Stimulated activated CD8-positive, alpha-beta memory T cell treated with anti-CD3 and anti-CD28 coated beads, Interleukin-12 subunit alpha, Interleukin-12 subunit beta, amount 100 ng/mL, for 1 hour (primary cell): ENCODE measurements at regions not wholly inside any gene's neighbourhood (a gene's known extent, or its start where the extent isn't known, plus 50 kb on each side); places are given as distances from the start of the nearest gene placed in this dataset.

Source experiments
- DNase-seq: peaks from one replicate; pipeline ENCODE4 v3.0.0-alpha.2; 2020; ENCODE audit warnings: low read depth

GRCh38 chr17:77321649-77322513 is 181.1 kb downstream of the SEC14L1 start:
- no peak for DNase-seq

DNA sequence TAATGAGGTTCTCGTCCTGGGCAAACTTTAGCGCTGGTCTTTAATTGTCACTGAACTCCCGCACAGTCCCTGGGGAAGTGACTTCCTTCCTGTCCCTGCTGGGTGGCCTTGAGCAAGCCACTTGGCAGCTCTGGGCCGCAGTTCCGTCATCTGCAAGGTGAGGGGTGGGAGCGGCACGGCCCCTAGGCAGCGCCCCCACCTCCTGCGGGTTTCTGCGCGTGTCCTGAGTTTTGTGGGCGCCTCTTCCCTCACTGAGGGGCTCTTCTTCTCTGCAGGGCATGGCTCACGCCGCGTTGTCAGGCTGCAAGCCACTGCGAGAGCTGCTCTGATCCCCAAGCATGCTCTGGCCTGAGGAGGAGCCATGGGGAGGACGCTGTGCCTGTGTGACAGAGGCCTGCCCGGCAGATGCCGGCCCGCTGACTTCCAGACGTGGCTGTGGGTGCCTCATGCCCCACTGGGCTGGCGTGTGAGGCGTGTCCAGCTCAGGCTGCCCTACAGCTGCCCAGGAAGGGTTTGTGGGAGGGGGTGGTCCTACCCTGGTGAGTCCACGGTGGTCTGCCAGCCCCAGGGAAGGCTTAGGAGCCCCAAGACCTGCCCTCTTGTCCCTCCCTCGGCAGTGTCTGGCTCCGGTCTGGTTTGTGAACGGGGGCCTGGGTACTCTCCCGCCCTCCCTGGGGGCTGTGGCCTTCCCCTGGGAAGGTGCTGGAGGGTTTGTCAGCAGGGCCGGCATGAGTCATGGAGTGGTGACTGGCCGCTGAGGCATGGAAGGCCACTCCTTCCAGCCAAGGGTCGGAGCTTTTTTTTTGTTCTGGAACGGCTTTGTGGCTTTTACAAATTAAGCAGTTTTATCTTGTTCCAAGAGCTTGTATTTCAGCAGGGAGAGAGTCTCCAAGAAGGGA is 182.0 kb downstream of the SEC14L1 start:
- no peak for DNase-seq

- no peak for DNase-seq
Observed at GRCh38 chr17:77323413-77324171, 182.8 kb downstream of the SEC14L1 start.

GRCh38 chr17:77324227-77324626 is 183.5 kb downstream of the SEC14L1 start:
- DNase-seq = no peak

GRCh38 chr17:77325577-77326075 is 184.9 kb downstream of the SEC14L1 start:
- DNase-seq = no peak

DNA sequence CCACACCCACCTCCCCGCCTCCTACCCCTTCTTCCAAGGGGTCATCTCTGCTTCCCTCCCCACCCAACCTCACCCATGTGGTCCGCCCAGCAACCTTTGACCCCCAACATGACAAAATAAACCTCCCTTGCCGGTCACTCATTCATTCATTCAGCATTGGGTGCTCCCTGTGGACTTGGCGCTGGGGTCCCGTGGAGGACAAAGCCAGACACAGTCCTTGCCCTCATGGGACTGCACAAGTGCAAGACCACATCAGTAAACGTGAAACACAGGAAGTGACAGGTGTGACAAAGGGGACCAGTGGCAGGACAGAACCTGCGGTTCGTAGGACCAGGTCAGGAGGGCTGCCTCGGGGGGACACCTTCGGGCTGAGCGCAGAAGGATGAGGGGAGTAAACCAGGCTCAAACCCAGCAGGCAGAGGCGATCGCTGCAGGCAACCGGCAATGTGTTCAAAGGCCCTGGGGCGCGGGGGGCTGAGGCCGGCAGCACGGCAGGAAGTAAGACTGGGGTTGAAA is 185.4 kb downstream of the SEC14L1 start:
- no peak for DNase-seq

- no peak for DNase-seq
Observed at GRCh38 chr17:77326636-77327035, 185.9 kb downstream of the SEC14L1 start.

- no peak for DNase-seq
Observed at GRCh38 chr17:77327181-77327565, 186.4 kb downstream of the SEC14L1 start.

DNA sequence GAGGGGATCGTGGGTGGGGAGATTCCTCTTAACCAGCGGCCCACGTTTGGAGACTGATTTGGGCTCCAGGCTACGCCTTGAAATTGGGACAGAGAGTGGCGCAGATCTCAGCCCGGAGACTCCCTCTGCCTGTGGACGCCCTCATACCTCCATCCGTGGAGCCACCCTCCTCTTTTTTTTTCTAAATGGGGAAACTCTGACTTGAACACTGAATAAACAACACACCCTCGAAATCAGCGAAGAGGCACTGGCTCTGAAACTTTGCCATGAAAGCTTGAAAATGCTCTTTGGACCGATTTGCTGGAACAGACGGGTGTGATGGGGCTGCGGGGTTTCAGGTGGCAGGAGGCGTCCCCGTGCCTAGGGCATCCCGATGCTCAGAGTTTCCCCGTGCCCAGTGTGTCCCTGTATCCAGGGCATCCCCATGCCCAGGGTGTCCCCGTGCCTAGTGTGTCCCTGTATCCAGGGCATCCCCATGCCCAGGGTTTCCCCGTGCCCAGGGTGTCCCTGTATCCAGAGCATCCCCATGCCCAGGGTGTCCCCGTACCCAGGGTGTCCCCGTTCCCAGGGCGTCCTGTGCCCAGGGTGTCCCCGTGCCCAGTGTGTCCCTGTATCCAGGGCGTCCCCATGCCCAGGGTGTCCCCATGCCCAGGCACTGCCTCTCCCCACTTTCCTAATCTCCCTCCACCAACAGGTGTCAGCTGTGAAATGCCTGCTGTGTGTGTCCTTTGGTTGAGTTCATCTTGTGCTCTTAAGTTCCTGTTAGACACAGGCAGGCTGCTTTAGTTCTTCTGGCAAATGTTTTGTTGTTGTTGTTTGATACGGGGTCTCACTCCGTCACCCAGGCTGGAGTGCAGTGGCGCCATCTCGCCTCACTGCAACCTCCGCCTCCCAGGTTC is 187.0 kb downstream of the SEC14L1 start:
- DNase-seq = no peak

- no peak for DNase-seq
Observed at GRCh38 chr17:77328823-77329740, 188.3 kb downstream of the SEC14L1 start.

DNA sequence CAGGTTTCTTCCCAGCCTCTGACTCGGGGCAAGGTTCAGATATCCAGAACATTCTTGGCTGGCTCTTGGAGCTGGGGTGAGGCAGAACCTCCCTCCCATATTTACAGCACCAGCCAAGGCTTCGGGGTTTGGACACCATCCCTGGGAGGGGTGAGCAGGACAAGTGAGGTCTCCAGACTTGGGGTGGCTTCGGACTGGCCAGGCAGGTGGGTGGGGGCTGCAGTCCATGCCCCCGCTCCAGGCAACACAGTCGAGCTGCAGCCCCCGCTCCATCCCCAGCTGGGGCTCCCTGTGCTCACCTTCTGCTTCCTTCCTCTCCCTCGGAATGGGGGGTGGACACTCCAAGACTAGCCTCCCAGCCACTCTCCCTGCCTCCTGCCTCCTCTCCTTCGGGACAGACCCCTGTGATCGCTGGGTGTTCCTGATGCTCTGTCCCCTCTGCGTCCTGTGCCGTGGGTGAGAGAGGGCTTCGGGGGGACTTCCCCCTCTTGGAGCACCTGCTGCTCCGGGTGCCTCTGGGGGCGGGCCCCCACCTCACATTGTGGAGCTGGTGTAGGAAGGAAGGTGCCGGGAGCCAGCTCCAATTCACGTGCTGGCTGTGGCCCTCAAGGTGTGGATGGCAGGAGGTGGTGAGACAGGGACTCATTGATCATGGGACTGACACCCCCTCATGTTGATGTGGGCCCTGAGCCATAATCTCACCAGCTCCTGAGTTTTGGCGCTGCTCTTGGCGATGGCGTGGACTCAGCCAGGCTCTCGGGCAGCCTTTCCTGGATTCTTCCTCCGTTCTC is 189.2 kb downstream of the SEC14L1 start:
- no peak for DNase-seq

DNA sequence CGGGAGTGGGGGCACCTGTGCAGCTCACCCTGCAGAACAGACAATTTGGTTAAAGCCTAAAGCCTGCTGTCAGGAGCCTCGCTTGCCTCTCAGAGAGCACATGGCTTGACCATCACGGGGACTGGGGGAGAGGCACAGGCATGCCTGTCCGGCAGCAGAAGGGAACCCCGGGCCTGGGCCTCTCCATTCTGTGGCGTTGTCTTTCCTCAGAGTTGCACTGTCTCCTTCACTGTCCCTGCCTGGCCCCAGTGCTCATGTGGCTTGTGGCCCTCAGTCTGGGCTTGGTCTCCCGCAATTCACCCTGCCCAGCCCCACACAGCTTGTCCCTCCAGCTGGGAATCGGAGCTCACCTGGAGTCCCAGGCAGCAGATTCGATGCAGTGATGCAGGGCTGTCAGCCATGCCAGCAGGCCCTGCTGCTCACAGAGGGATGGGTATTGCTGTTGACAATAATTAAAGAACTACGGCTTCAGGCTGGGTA is 189.9 kb downstream of the SEC14L1 start:
- no peak for DNase-seq

DNA sequence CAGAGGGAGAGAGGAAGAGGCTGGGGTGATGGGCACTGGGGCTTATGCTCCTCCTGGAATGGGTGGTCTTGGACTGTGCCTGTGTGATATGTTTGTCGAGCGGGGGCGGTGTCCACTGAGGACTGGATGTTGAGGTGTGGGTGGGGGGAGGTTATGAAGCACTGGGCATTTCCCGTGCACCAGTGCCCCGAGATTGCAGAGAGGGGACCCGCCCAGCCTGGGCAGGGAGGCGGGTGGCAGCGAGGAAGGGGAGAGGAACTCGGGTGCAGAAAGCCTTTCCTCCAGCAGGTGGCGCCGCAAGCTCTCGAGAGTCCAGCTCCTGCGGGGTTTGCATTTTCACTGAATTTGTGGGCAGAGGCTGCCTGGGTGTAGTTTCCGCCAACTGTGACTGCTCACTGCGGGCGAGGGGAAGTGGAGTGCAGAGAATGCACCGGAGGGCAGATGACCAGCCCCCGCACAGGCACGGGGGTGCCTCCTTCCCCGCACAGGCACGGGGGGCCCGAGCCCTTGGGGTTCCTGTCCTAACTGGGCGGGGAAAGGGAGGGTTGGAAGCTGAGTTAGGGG is 190.6 kb downstream of the SEC14L1 start:
- peak; percentile 97 for DNase-seq

DNA sequence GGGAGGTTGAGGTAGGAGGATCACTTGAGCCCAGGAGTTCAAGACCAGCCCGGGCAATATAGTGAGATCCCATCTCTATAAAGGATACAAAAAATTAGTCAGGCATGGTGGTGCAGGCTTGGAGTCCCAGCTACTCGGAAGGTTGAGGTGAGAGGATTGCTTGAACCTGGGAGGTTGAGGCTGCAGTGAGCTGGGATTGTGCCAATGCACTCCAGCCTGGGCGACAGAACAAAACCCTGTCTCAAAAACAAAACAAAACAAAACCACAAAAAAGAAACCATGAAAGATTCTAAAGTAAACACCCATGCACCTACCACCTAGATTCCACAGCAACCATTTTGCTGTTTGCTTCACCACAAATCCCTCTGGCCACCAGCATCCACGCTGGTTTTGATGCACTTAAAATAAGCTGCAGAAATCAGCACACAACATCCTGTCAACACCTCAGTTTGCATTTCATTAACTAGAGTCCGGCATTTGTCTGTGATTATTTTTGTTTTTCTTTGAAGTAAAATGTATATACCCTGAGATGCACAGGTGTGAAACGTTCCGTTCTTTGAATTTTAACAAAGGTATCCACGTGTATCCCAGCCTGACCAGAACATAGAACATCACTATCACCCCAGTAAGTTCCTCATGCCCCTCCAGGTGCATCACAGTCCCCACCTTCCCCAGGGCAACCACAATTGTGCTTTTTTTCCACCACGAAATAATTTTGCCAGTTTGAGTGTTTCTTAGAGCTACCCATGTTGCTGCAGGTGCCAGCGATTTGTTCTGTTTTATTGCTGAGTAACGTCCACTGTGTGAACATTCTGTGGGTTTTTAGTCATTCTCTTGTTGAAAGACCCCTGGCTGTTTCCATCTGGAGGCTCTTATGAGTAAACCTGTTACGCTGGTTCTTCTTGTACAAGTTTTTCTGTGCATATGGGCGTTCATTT is 191.5 kb downstream of the SEC14L1 start:
- DNase-seq = no peak

DNA sequence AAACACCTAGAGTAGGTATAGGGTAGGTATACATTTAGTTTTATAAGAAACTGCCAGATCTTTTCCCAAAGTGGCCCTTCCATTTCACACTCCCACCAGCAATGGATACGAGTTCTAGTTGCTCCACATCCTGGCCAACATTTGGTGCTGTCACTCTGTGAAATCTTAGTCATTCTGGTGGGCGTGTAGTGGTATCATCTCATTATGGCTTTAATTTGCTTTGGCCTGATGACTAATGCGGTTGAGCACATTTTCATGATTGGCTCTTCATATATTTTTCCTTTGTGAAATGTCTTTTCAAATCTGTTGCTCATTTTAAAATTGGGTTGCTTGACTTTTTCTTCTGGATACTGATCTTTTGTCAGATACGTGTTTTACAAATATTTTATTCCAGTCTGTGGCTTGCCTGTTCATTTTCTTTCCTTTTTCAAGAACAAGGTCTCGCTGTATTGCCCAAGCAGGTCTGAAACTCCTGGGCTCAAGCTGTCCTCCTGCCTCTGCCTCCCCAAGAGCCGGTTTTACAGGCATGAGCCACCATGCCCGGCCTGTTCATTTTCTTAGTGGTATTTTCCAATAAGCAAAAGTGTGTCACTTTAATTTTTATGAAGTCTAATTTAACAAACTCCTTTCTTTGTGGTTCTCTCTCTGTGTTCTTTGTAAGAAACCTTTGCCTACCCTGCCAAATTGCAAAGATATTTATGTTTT is 192.4 kb downstream of the SEC14L1 start:
- no peak for DNase-seq

DNA sequence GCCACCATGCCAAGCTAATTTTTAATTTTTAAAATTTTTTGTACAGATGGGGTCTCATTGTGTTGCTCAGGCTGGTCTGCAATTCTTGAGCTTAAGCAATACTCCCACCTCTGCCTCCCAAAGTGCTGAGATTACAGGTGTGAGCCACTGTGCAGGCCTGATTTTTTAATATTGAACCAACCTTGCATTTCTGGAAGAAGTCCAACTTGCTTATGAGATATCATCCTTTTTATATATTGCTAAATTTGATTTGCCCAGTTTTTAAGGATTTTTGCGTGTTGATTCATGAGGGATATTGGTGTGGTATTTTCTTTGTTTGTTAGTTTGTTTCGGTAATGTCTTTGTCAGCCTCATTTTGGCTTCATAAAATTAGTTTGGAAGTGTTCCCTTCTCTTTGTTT is 196.4 kb downstream of the SEC14L1 start:
- no peak for DNase-seq
